Thoracic aorta (tissue), 2 donors: ENCODE measurements at regions not wholly inside any gene's neighbourhood (a gene's known extent, or its start where the extent isn't known, plus 50 kb on each side); places are given as distances from the start of the nearest gene placed in this dataset.

Source experiments
- ATAC-seq: fragments of 150-250 bp; one replicate; pipeline ENCODE4 v1.8.0; 2017; ENCODE audit warnings: low read depth; ENCODE audit not compliant: insufficient number of reproducible peaks, low FRiP score
- DNase-seq: peaks from one replicate; pipeline ENCODE4 v3.0.0-alpha.2; 2020; ENCODE audit warnings: low spot score
- H3K27ac ChIP-seq, 2 donors: fragments of 200-600 bp; sonication (generic); 1 replicate in 1 of 2; 2 replicates in 1 of 2; pipeline ENCODE4 v1.5.1; 2016; ENCODE audit warnings: mild to moderate bottlenecking in 2 of 2, moderate library complexity in 2 of 2
- H3K27me3 ChIP-seq: fragments of 200-600 bp; sonication (generic); replicated peaks from 2 replicates; pipeline ENCODE4 v1.6.0; 2016; ENCODE audit warnings: mild to moderate bottlenecking; ENCODE audit not compliant: insufficient read depth
- H3K36me3 ChIP-seq: fragments of 200-600 bp; sonication (generic); one replicate; pipeline ENCODE4 v1.5.1; 2016
- H3K4me1 ChIP-seq, 2 donors: fragments of 200-600 bp; sonication (generic); 1 replicate in 1 of 2; 2 replicates in 1 of 2; pipeline versions ENCODE4 v1.5.1 to v1.6.0; 2016; ENCODE audit warnings: low read depth in 2 of 2, mild to moderate bottlenecking in 1 of 2; ENCODE audit not compliant: control insufficient read depth in 1 of 2
- H3K4me3 ChIP-seq: fragments of 200-600 bp; sonication (generic); 2 replicates; pipeline ENCODE4 v1.5.1; 2016; ENCODE audit warnings: mild to moderate bottlenecking
- H3K9me3 ChIP-seq: fragments of 200-600 bp; sonication (generic); 2 replicates; pipeline ENCODE4 v1.5.1; 2016
- TF ChIP-seq, protein P1 (sequence below): fragments of 200-600 bp; sonication (generic); IDR thresholded peaks from one replicate; pipeline ENCODE4 v1.5.1; 2019; ENCODE audit warnings: antibody characterized with exemption

DNA sequence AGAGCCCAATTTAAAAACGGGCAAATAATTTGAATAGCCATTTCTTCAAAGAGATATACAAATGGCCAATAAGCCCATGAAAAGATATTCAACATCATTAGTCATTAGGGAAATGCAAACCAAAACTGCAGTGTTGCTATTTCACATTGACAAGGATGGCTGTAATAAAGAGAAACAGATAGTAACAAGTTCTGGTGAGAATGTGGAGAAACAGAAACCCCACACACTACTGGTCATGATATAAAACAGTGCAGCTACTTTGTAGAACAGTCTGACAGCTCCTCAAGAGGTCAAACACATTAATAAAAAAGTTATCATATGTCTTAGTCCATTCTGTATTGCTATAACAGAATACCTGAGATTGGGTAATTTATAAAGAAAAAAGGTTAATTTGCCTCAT is 237.0 kb upstream of the GRAMD2B start:
- DNase-seq (no peak), ATAC-seq (no peak)
- H3K4me1 ChIP-seq: no peaks in the 10 kb centered on the region
- no peaks in the 10 kb centered on the region for H3K27me3 ChIP-seq
- no peaks in the 10 kb centered on the region for H3K36me3 ChIP-seq
- no peaks in the 10 kb centered on the region for H3K9me3 ChIP-seq
- H3K27ac ChIP-seq: no peak overlapping the region
- no peak overlapping the region for H3K4me3 ChIP-seq
- TF ChIP-seq, protein P1, sequence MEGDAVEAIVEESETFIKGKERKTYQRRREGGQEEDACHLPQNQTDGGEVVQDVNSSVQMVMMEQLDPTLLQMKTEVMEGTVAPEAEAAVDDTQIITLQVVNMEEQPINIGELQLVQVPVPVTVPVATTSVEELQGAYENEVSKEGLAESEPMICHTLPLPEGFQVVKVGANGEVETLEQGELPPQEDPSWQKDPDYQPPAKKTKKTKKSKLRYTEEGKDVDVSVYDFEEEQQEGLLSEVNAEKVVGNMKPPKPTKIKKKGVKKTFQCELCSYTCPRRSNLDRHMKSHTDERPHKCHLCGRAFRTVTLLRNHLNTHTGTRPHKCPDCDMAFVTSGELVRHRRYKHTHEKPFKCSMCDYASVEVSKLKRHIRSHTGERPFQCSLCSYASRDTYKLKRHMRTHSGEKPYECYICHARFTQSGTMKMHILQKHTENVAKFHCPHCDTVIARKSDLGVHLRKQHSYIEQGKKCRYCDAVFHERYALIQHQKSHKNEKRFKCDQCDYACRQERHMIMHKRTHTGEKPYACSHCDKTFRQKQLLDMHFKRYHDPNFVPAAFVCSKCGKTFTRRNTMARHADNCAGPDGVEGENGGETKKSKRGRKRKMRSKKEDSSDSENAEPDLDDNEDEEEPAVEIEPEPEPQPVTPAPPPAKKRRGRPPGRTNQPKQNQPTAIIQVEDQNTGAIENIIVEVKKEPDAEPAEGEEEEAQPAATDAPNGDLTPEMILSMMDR: no peak

DNA sequence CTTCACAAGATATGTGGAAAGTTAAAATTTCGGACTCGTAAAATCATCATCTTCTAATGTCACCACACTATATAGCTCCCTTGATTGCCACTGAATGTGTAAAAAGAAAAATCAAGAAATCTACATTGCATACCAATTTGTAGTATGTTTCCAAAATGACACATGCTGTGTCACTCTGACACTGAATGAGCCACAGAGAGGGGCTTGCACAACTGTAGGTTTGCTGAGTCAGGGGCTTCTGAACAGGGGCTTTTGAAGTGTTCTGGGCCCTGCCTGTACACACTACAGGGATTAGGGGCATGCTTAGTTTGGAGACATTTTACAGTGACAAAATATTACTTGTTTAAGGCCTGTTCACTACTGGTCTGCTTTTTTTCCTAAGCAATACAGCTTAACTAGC is 234.4 kb upstream of the GRAMD2B start:
- TF ChIP-seq, protein P1: no peak
- H3K9me3 ChIP-seq: no peaks in the 10 kb centered on the region
- H3K36me3 ChIP-seq: no peaks in the 10 kb centered on the region
- no peaks in the 10 kb centered on the region for H3K27me3 ChIP-seq
- no peak overlapping the region for H3K4me3 ChIP-seq
- DNase-seq: no peak
- H3K4me1 ChIP-seq: no peaks in the 10 kb centered on the region
- H3K27ac ChIP-seq: no peak overlapping the region
- no peak for ATAC-seq

DNA sequence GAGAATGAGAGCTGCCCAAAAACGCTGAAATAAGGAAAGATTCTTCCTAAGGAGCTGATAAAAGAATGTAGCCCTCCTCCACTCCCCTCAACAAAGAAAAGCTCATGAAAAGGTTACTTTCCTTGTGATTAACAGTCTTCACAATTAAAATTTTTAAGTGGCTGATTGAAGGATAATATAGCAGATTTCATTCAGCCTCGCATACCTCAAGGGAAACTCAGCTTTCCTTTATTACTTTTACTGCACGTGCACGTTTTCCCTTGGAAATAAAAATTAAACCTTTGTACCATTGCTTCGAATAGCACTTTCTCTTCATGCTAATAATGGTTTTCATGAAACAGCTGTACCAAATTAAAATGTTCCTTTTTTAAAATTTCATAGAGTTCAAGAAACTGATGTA is 234.0 kb upstream of the GRAMD2B start:
- Histone ChIP-seq H3K27me3 (no peaks in the 10 kb centered on the region), H3K36me3 (no peaks in the 10 kb centered on the region), H3K4me1 (no peaks in the 10 kb centered on the region), H3K27ac (no peak overlapping the region), H3K9me3 (no peaks in the 10 kb centered on the region), H3K4me3 (no peak overlapping the region)
- DNase-seq (no peak), ATAC-seq (no peak)
- TF ChIP-seq, protein P1: no peak

DNA sequence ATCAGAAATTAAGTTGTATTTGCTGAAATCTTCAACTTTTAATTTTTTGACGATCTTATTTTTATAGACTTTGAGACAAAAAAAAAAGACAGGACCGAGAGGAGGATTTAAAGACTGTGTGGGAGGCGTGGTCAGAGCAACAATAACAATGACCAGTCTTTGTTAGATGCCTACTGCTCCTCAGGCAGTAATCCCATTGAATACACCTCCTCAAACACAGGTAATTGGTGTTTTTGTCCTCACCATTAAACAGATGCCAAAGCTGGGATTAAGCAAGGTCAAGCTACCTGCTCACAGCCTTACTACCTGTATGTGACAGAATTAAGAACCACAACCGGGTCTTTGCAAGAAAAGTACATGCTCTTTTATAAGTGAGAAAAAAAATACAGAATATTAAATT is 233.3 kb upstream of the GRAMD2B start:
- Histone ChIP-seq H3K36me3 (no peaks in the 10 kb centered on the region), H3K9me3 (no peaks in the 10 kb centered on the region), H3K27me3 (no peaks in the 10 kb centered on the region), H3K27ac (no peak overlapping the region), H3K4me3 (no peak overlapping the region), H3K4me1 (no peaks in the 10 kb centered on the region)
- ATAC-seq (no peak), DNase-seq (no peak)
- TF ChIP-seq, protein P1: no peak

DNA sequence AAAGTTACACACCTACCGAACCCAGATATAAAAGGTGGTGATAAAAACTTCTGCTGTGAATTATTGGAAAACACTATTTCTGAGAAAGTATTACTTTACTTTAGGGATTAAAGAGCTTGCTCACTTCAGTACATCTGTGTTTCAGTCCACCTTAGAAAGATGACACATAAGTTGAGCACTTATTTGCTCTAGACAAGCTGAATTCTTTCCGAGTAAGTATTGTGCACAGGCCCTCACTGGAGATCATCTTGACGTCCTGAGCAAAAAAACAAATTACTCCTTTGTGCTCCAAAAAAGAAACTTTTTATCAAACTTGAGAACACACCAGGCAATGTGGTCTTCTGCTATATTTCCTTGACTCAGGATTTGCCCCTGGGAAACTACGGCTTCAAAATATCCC is 231.0 kb upstream of the GRAMD2B start:
- no peak overlapping the region for H3K4me3 ChIP-seq
- TF ChIP-seq, protein P1: no peak
- H3K27ac ChIP-seq: no peak overlapping the region
- no peaks in the 10 kb centered on the region for H3K27me3 ChIP-seq
- ATAC-seq (no peak), DNase-seq (no peak)
- H3K9me3 ChIP-seq: no peaks in the 10 kb centered on the region
- H3K36me3 ChIP-seq: no peaks in the 10 kb centered on the region
- H3K4me1 ChIP-seq: no peaks in the 10 kb centered on the region
